SK-N-MC (cell line): ENCODE measurements at regions not wholly inside any gene's neighbourhood (a gene's known extent, or its start where the extent isn't known, plus 50 kb on each side); places are given as distances from the start of the nearest gene placed in this dataset.

Experiments used
- DNase-seq: peaks from one replicate; pipeline ENCODE4 v3.0.0-alpha.2; 2011; ENCODE audit warnings: low read depth, low spot score
- H3K27ac ChIP-seq: fragments of 200-600 bp; sonication (generic); 2 replicates; pipeline ENCODE4 v1.5.1; 2016; ENCODE audit warnings: mixed run types
- H3K36me3 ChIP-seq: fragments of 200-600 bp; sonication (generic); 2 replicates; pipeline ENCODE4 v1.6.1; 2017; ENCODE audit warnings: antibody characterized with exemption, low read length, mixed read lengths; ENCODE audit not compliant: insufficient read depth
- H3K4me3 ChIP-seq: fragments of 200-600 bp; sonication (generic); 2 replicates; pipeline ENCODE4 v1.5.1; 2016
- H3K9ac ChIP-seq: fragments of 200-600 bp; sonication (generic); 2 replicates; pipeline ENCODE4 v1.8.0; 2017; ENCODE audit warnings: mixed run types, mixed read lengths; ENCODE audit not compliant: insufficient read length
- H3K9me3 ChIP-seq: fragments of 200-600 bp; sonication (generic); 2 replicates; pipeline ENCODE4 v1.6.1; 2017; ENCODE audit warnings: low read depth, mild to moderate bottlenecking, antibody characterized with exemption, low read length, moderate library complexity, mixed read lengths
- EZH2 ChIP-seq: fragments of 200-600 bp; sonication (generic); IDR thresholded peaks from one replicate; pipeline ENCODE4 v1.6.1; 2017; ENCODE audit warnings: antibody characterized with exemption
- FOXP2 ChIP-seq: optimal IDR thresholded peaks from 2 replicates; pipeline ENCODE3; 2011; ENCODE audit warnings: mild to moderate bottlenecking, moderate library complexity; ENCODE audit not compliant: insufficient read depth; ENCODE audit errors: extremely low read length, control extremely low read depth
- POLR2AphosphoS5 ChIP-seq: IDR thresholded peaks from 2 replicates; pipeline ENCODE4 v1.6.1; 2012; ENCODE audit warnings: mild to moderate bottlenecking, low read depth, low read length, borderline replicate concordance

GRCh38 chr4:14428125-14428524 is 574.2 kb upstream of the CPEB2 start:
- Histone ChIP-seq H3K36me3 (no peaks in the 10 kb centered on the region), H3K9me3 (no peaks in the 10 kb centered on the region), H3K27ac (no peak overlapping the region), H3K9ac (no peak overlapping the region), H3K4me3 (no peak overlapping the region)
- TF ChIP-seq EZH2 (no peak), POLR2AphosphoS5 (no peak), FOXP2 (no peak)
- DNase-seq: no peak

GRCh38 chr4:14431155-14432134 is 570.8 kb upstream of the CPEB2 start:
- no peaks in the 10 kb centered on the region for H3K9me3 ChIP-seq
- H3K27ac ChIP-seq: no peak overlapping the region
- DNase-seq: no peak
- H3K4me3 ChIP-seq: no peak overlapping the region
- TF ChIP-seq FOXP2 (no peak), EZH2 (no peak), POLR2AphosphoS5 (no peak)
- H3K9ac ChIP-seq: no peak overlapping the region
- no peaks in the 10 kb centered on the region for H3K36me3 ChIP-seq

DNA sequence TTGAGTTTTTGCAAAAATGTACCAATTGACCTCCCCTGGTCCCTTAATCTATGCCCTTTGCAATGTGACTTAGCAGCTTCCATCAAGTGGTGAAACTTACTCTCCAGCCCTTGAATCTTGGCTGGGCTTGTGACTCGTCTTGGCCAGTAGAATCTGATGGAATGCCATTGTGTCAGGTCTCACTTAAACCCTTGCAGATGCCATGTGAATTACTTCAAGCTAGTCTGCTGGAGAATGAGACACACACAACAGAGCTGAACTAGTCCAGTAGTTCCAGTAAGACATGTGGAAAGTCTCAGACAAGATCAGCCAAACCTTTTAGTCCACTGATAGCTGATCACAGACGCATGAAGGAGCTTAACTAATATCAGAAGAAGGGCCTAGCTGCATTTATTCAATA is 567.8 kb upstream of the CPEB2 start:
- TF ChIP-seq EZH2 (no peak), POLR2AphosphoS5 (no peak), FOXP2 (no peak)
- no peaks in the 10 kb centered on the region for H3K36me3 ChIP-seq
- H3K27ac ChIP-seq: no peak overlapping the region
- no peak overlapping the region for H3K4me3 ChIP-seq
- DNase-seq: no peak
- no peak overlapping the region for H3K9ac ChIP-seq
- H3K9me3 ChIP-seq: no peaks in the 10 kb centered on the region

- no peak overlapping the region for H3K4me3 ChIP-seq
- H3K9me3 ChIP-seq: no peaks in the 10 kb centered on the region
- TF ChIP-seq FOXP2 (no peak), EZH2 (no peak), POLR2AphosphoS5 (no peak)
- no peak overlapping the region for H3K9ac ChIP-seq
- H3K36me3 ChIP-seq: no peaks in the 10 kb centered on the region
- DNase-seq: no peak
- H3K27ac ChIP-seq: no peak overlapping the region
These were observed 567.4 kb upstream of the CPEB2 start for GRCh38 chr4:14434916-14435315.

- Histone ChIP-seq H3K4me3 (no peak overlapping the region), H3K9ac (no peak overlapping the region), H3K27ac (no peak overlapping the region), H3K36me3 (no peaks in the 10 kb centered on the region), H3K9me3 (no peaks in the 10 kb centered on the region)
- TF ChIP-seq FOXP2 (no peak), POLR2AphosphoS5 (no peak), EZH2 (no peak)
- no peak for DNase-seq
These were observed 560.7 kb upstream of the CPEB2 start for GRCh38 chr4:14441561-14441960.

- Histone ChIP-seq H3K9me3 (no peaks in the 10 kb centered on the region), H3K27ac (no peak overlapping the region), H3K9ac (no peak overlapping the region), H3K4me3 (no peak overlapping the region), H3K36me3 (no peaks in the 10 kb centered on the region)
- DNase-seq: no peak
- TF ChIP-seq EZH2 (no peak), POLR2AphosphoS5 (no peak), FOXP2 (no peak)
These were observed 556.4 kb upstream of the CPEB2 start for GRCh38 chr4:14445882-14446281.

GRCh38 chr4:14446311-14446710 is 556.0 kb upstream of the CPEB2 start:
- TF ChIP-seq EZH2 (no peak), FOXP2 (no peak), POLR2AphosphoS5 (no peak)
- DNase-seq: no peak
- no peaks in the 10 kb centered on the region for H3K36me3 ChIP-seq
- H3K9me3 ChIP-seq: no peaks in the 10 kb centered on the region
- H3K4me3 ChIP-seq: no peak overlapping the region
- H3K27ac ChIP-seq: no peak overlapping the region
- H3K9ac ChIP-seq: no peak overlapping the region

DNA sequence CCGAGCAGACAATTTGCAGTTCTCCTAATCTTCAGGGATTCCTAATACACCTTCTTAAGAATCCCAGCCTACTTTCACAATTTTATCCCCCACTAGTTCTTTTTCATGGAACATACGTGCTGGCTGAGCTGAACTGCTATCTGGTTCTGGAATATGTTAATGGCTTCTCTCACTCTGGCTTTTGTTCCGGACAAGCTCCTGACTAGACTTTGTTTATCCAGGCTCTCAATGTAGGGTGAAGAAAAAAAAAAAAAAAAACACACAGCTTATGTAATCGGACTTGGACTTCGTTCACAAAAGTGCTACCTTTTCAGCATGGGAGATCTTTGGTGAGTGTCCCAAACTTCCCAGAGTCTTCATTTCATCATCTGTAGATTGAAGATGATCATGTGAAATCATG is 555.4 kb upstream of the CPEB2 start:
- no peak for DNase-seq
- no peaks in the 10 kb centered on the region for H3K9me3 ChIP-seq
- no peaks in the 10 kb centered on the region for H3K36me3 ChIP-seq
- H3K4me3 ChIP-seq: no peak overlapping the region
- no peak overlapping the region for H3K9ac ChIP-seq
- no peak for TF ChIP-seq FOXP2
- no peak for TF ChIP-seq EZH2
- TF ChIP-seq POLR2AphosphoS5: no peak
- H3K27ac ChIP-seq: no peak overlapping the region
